ENCODE measurements at regions not wholly inside any gene's neighbourhood (a gene's known extent, or its start where the extent isn't known, plus 50 kb on each side); places are given as distances from the start of the nearest gene placed in this dataset.

DNA sequence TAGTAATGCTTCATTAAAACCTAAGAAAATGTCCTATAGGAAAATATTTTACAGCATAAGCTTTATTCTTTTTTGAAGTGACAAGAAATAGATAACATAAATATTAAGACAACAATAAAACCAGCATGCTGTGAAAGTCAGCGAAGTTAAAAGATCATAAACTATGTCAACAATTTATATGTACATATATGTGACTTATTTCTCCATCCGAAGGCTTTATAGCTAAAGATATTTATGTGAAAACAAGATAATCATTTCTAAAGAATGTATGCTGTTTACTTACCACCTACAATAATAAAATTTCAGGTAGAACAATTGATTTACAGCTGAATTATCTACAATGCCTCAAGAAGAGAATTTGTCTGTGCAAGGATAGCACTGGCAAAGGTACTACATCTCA lies 283.4 kb downstream of the CRPPA start:
- no peak overlapping the region for H3K27ac ChIP-seq (replicated peaks)
- H3K27me3 ChIP-seq (ENCODE audit: low read depth) = no peaks in the 10 kb centered on the region
- intact Hi-C loops (cut with micrococcal nuclease) = no loop called here
- DNase-seq = no peak
- H3K36me3 ChIP-seq = no peaks in the 10 kb centered on the region
- no peaks in the 10 kb centered on the region for H3K4me1 ChIP-seq
- no peaks in the 10 kb centered on the region for H3K9me3 ChIP-seq (replicated peaks)
- TF ChIP-seq, protein P1, sequence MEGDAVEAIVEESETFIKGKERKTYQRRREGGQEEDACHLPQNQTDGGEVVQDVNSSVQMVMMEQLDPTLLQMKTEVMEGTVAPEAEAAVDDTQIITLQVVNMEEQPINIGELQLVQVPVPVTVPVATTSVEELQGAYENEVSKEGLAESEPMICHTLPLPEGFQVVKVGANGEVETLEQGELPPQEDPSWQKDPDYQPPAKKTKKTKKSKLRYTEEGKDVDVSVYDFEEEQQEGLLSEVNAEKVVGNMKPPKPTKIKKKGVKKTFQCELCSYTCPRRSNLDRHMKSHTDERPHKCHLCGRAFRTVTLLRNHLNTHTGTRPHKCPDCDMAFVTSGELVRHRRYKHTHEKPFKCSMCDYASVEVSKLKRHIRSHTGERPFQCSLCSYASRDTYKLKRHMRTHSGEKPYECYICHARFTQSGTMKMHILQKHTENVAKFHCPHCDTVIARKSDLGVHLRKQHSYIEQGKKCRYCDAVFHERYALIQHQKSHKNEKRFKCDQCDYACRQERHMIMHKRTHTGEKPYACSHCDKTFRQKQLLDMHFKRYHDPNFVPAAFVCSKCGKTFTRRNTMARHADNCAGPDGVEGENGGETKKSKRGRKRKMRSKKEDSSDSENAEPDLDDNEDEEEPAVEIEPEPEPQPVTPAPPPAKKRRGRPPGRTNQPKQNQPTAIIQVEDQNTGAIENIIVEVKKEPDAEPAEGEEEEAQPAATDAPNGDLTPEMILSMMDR (IDR thresholded peaks at IDR 0.05; ENCODE audit: borderline replicate concordance) = no peak
- H3K4me3 ChIP-seq = no peak overlapping the region

DNA sequence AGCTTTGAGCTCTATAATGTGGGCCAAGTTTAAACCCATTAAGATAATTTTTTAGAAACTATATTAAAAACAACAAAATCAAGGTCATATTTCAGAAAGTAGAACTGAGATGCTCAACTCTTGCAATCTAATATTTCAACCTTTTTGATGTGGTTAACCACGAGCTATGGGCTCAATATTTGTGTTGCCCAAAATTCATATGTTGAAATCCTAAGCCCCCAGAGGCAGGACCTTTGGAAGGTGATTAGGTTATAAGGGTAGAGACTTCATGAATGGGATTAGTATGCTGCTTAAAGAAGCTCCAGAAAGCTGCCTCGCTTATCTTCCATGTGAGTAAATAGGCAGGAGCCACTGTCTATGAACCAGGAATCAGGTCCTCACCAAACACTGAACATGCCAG lies 284.4 kb downstream of the CRPPA start:
- TF ChIP-seq, protein P1 (IDR thresholded peaks at IDR 0.05; ENCODE audit: borderline replicate concordance) = no peak

DNA sequence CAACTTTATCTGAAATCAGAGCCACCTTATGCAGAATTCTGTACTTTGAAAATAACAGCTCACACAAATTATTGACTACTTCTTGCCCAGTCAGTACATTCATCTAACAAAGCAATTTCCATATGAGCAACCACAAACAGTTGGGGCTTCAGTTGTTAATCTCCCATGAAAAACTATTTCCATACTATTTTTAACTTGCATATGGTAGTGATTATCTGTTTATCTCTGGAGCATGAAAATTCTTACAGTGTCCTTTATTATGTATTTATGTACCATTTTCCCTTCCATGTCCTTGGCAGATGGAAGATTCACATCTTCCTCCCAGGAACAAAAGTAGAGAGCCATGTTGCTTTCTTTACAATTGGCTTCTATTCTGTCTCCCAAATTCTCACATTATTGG lies 285.7 kb downstream of the CRPPA start:
- no peak overlapping the region for H3K27ac ChIP-seq (replicated peaks)
- no peak overlapping the region for H3K4me3 ChIP-seq
- intact Hi-C loops (cut with micrococcal nuclease) = no loop called here
- H3K36me3 ChIP-seq = no peaks in the 10 kb centered on the region
- TF ChIP-seq, protein P1 (IDR thresholded peaks at IDR 0.05; ENCODE audit: borderline replicate concordance) = no peak
- H3K4me1 ChIP-seq = peaks cover 5% of the 10 kb centered on the region
- no peak for DNase-seq
- H3K27me3 ChIP-seq (ENCODE audit: low read depth) = no peaks in the 10 kb centered on the region
- no peaks in the 10 kb centered on the region for H3K9me3 ChIP-seq (replicated peaks)

More for the DNA sequence above, 284.4 kb downstream of the CRPPA start:
- no peaks in the 10 kb centered on the region for H3K4me1 ChIP-seq
- H3K4me3 ChIP-seq = no peak overlapping the region
- DNase-seq = no peak
- H3K36me3 ChIP-seq = no peaks in the 10 kb centered on the region
- H3K27ac ChIP-seq (replicated peaks) = no peak overlapping the region
- intact Hi-C loops (cut with micrococcal nuclease) = no loop called here
- H3K27me3 ChIP-seq (ENCODE audit: low read depth) = no peaks in the 10 kb centered on the region
- H3K9me3 ChIP-seq (replicated peaks) = no peaks in the 10 kb centered on the region

DNA sequence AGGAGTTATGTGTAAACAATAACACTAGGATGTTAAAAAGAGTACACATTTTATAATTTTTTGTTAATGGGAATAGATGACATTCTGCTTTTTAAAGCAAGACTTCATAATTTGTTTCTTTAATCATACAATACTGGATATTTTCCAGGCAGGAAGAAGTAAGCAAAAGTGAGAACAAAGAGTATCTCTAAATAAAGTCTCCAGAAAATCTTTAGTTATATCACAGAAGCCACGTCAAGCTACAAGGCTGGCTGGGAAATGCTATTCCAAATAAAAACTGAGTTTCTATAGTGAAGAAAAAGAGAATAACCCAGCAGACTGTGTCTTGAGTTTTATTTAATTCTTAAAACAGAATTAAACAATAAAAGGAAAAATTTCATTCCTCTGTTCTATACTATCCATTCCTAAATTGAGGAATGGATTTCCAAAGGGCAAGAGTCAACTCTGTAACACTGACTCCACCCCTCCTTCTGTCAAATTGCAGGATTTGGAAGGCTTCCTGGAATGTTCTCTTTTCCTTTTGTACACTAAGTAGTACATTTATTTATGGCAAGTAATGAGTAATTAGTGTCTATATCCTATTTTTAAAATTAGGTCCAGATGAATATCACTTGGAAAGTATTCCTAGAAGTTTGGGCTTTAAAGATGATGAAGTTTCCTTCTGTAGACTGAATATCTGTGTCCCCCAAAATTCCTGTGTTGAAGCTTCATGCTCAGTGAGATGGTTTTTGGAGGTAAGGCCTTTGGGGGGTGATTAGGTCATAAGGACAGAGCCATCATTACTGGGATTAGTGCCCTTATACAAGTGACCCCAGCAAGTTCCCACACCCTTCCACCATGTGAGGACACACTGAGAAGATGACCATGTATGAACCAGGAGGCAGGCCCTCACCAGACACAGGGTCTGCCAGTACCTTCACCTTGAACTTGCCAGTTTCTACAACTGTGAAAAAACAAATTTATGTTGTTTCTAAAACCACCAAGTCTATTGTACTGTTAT lies 290.9 kb downstream of the CRPPA start:
- TF ChIP-seq, protein P1 (IDR thresholded peaks at IDR 0.05; ENCODE audit: borderline replicate concordance) = no peak
- DNase-seq = no peak
- Histone ChIP-seq H3K36me3 (no peaks in the 10 kb centered on the region), H3K4me1 (peaks cover 24% of the 10 kb centered on the region), H3K4me3 (no peak overlapping the region), H3K27ac (replicated peaks) (peak overlapping the region; percentile 83), H3K27me3 (ENCODE audit: low read depth) (no peaks in the 10 kb centered on the region), H3K9me3 (replicated peaks) (peaks cover 18% of the 10 kb centered on the region)
- intact Hi-C loops (cut with micrococcal nuclease) = no loop called here

DNA sequence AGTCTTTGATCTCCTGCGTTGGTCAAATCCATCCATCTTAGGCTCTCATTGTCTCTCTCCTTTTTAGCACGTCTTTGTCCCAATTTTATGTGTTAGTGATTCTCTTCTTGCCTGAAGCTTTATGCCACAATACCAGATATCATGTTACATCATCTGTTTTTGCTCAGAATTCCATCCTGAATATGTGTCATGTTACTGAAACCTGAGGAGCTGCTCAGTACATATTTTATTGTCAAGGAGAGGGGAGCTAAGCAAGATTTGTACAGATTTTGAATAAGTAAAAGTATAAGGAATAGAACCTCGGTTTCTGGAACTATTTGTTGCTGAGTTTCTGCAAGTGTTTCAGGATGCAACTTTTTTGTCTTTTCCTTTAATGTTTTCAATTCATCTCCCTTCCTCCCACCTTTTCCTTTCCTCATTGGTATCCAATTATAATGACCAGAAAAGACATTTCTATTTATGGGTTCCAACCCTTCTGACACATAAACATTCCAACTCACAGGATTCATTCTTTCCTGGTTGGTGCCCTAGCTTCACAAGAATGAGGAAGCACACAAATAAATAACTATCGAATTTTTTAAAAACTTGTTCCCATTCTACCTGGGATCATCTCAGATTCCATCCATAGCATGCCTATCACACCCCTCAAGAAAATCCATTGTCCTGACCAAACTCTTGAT lies 291.8 kb downstream of the CRPPA start:
- H3K27ac ChIP-seq (replicated peaks) = peak overlapping the region; percentile 83
- H3K27me3 ChIP-seq (ENCODE audit: low read depth) = no peaks in the 10 kb centered on the region
- H3K9me3 ChIP-seq (replicated peaks) = peaks cover 18% of the 10 kb centered on the region
- intact Hi-C loops (cut with micrococcal nuclease) = no loop called here
- H3K4me3 ChIP-seq = no peak overlapping the region
- TF ChIP-seq, protein P1 (IDR thresholded peaks at IDR 0.05; ENCODE audit: borderline replicate concordance) = no peak
- peaks cover 24% of the 10 kb centered on the region for H3K4me1 ChIP-seq
- no peak for DNase-seq
- H3K36me3 ChIP-seq = no peaks in the 10 kb centered on the region
